K562 (cell line): ENCODE measurements at regions not wholly inside any gene's neighbourhood (a gene's known extent, or its start where the extent isn't known, plus 50 kb on each side); places are given as distances from the start of the nearest gene placed in this dataset.

Source experiments
- BRCA1 ChIP-seq, 2 experiments: fragments of 450-650 bp in 1 of 2; sonication (generic) in 1 of 2; formaldehyde crosslinking in 1 of 2; IDR thresholded peaks; 2 replicates each; pipeline versions ENCODE4 v1.5.0 to v1.6.1; 2017 to 2020; ENCODE audit warnings: mild to moderate bottlenecking in 1 of 2, missing genetic modification reagents in 1 of 2
- MBD2 ChIP-seq: sonication (generic); IDR thresholded peaks from 2 replicates; pipeline ENCODE4 v1.6.1; 2016; ENCODE audit warnings: low read depth, borderline replicate concordance
- NELFE ChIP-seq: IDR thresholded peaks from 2 replicates; pipeline ENCODE4 v1.6.1; 2011; ENCODE audit warnings: mild to moderate bottlenecking; ENCODE audit not compliant: insufficient read depth, insufficient read length
- NFIC ChIP-seq: fragments of 450-650 bp; IDR thresholded peaks from 2 replicates; pipeline ENCODE4 v1.6.1; 2017; ENCODE audit warnings: mild to moderate bottlenecking, inconsistent platforms
- NR2F6 ChIP-seq: fragments of 450-650 bp; formaldehyde crosslinking; IDR thresholded peaks from 2 replicates; pipeline ENCODE4 v1.4.0; 2020; ENCODE audit warnings: mild to moderate bottlenecking
- SETDB1 ChIP-seq: IDR thresholded peaks from one replicate; pipeline ENCODE4 v1.6.1; 2012; ENCODE audit warnings: low read length, control low read depth, inconsistent platforms
- SPI1 ChIP-seq: IDR thresholded peaks from 2 replicates; pipeline ENCODE4 v1.6.1; 2011; ENCODE audit warnings: low read depth, low read length, control low read depth, borderline replicate concordance
- TAF1 ChIP-seq: IDR thresholded peaks from 2 replicates; pipeline ENCODE4 v1.6.1; 2011; ENCODE audit warnings: mild to moderate bottlenecking, low read length, moderate library complexity; ENCODE audit not compliant: insufficient read depth, control insufficient read depth, severe bottlenecking; ENCODE audit errors: extremely low read depth
- TFAP4 ChIP-seq: sonication (generic); formaldehyde crosslinking; IDR thresholded peaks from 2 replicates; pipeline ENCODE4 v1.8.0; 2022; ENCODE audit warnings: missing genetic modification reagents, mild to moderate bottlenecking, moderate library complexity, borderline replicate concordance
- U2AF2 ChIP-seq: fragments of 200-400 bp; formaldehyde crosslinking; optimal IDR thresholded peaks from 2 replicates; pipeline ENCODE3; 2017; ENCODE audit warnings: low read depth, mild to moderate bottlenecking, low read length
- ZNF165 ChIP-seq: fragments of 250-450 bp; sonication (Bioruptor Pico); IDR thresholded peaks from 2 replicates; pipeline ENCODE4 v1.4.0; 2020; ENCODE audit warnings: borderline replicate concordance
- TF ChIP-seq, protein P1 (sequence below): fragments of 450-650 bp; IDR thresholded peaks from 2 replicates; pipeline ENCODE4 v1.6.1; 2016; ENCODE audit warnings: low read depth, mild to moderate bottlenecking, moderate library complexity
- TF ChIP-seq, protein P2 (sequence below): IDR thresholded peaks from 2 replicates; pipeline ENCODE4 v1.6.1; 2014; ENCODE audit warnings: antibody characterized with exemption
- TF ChIP-seq, protein P3 (sequence below), 2 experiments: fragments of 450-650 bp; formaldehyde crosslinking in 1 of 2; IDR thresholded peaks; 2 replicates each; pipeline versions ENCODE4 v1.4.0 to v1.6.1; 2014 to 2020; ENCODE audit warnings: mild to moderate bottlenecking in 2 of 2, borderline replicate concordance in 1 of 2, low read depth in 1 of 2
- TF ChIP-seq, protein P4 (sequence below), 2 experiments: IDR thresholded peaks; 2 replicates each; pipeline ENCODE4 v1.6.1; 2011; ENCODE audit warnings: borderline replicate concordance in 1 of 2, control low read depth in 1 of 2, low read depth in 1 of 2, low read length in 1 of 2, mild to moderate bottlenecking in 1 of 2, mixed read lengths in 1 of 2, moderate library complexity in 1 of 2; ENCODE audit not compliant: insufficient read depth in 1 of 2, insufficient read length in 1 of 2, poor library complexity in 1 of 2, severe bottlenecking in 1 of 2; ENCODE audit errors: extremely low read depth in 1 of 2

DNA sequence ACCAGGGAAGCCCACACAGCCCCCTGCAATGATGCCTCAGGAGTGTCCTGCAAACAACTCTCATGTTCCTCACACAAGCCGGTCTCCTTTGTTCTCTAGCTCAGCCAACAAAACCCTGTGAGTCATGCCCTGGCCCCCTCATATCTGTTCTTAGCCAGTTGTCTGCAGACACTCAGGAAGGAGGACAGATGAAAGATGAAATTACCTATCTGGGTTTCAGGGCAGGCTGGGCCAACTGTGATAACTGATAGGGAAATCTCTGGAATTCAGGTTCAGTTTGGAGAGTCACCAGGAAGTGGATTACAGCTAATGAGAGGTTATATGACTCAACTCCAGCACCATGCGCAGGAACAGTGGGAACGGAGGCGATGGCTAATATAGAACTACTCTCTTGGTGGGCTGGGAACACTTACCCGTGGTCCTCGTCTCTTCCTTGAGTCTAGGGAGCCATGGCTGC is 352.0 kb upstream of the ADAMTS9 start (continued):
- no peak for TF ChIP-seq ZNF165 (CRISPR knock-in tag)
- no peak for TF ChIP-seq NR2F6 (CRISPR knock-in tag)
- TF ChIP-seq SPI1: 0 out of 2 replicates have a peak, but pooled peaks have one; percentile 45
- no peak for TF ChIP-seq BRCA1 (IDR thresholded peaks at IDR 0.05)
- TF ChIP-seq BRCA1 (CRISPR knock-in tag; IDR thresholded peaks at IDR 0.05): no peak
- no peak for TF ChIP-seq NELFE
- TF ChIP-seq, protein P1, sequence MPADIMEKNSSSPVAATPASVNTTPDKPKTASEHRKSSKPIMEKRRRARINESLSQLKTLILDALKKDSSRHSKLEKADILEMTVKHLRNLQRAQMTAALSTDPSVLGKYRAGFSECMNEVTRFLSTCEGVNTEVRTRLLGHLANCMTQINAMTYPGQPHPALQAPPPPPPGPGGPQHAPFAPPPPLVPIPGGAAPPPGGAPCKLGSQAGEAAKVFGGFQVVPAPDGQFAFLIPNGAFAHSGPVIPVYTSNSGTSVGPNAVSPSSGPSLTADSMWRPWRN: peak; percentile 82
- TF ChIP-seq, protein P2, sequence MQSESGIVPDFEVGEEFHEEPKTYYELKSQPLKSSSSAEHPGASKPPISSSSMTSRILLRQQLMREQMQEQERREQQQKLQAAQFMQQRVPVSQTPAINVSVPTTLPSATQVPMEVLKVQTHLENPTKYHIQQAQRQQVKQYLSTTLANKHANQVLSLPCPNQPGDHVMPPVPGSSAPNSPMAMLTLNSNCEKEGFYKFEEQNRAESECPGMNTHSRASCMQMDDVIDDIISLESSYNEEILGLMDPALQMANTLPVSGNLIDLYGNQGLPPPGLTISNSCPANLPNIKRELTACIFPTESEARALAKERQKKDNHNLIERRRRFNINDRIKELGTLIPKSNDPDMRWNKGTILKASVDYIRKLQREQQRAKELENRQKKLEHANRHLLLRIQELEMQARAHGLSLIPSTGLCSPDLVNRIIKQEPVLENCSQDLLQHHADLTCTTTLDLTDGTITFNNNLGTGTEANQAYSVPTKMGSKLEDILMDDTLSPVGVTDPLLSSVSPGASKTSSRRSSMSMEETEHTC: peak; percentile 35; the same call in 1 of the 2 replicates
- TF ChIP-seq, protein P3, sequence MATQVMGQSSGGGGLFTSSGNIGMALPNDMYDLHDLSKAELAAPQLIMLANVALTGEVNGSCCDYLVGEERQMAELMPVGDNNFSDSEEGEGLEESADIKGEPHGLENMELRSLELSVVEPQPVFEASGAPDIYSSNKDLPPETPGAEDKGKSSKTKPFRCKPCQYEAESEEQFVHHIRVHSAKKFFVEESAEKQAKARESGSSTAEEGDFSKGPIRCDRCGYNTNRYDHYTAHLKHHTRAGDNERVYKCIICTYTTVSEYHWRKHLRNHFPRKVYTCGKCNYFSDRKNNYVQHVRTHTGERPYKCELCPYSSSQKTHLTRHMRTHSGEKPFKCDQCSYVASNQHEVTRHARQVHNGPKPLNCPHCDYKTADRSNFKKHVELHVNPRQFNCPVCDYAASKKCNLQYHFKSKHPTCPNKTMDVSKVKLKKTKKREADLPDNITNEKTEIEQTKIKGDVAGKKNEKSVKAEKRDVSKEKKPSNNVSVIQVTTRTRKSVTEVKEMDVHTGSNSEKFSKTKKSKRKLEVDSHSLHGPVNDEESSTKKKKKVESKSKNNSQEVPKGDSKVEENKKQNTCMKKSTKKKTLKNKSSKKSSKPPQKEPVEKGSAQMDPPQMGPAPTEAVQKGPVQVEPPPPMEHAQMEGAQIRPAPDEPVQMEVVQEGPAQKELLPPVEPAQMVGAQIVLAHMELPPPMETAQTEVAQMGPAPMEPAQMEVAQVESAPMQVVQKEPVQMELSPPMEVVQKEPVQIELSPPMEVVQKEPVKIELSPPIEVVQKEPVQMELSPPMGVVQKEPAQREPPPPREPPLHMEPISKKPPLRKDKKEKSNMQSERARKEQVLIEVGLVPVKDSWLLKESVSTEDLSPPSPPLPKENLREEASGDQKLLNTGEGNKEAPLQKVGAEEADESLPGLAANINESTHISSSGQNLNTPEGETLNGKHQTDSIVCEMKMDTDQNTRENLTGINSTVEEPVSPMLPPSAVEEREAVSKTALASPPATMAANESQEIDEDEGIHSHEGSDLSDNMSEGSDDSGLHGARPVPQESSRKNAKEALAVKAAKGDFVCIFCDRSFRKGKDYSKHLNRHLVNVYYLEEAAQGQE (IDR thresholded peaks at IDR 0.05; ENCODE audit: borderline replicate concordance): peak; percentile 36; the same call in 1 of the 2 replicates
- TF ChIP-seq, protein P3 (CRISPR knock-in tag; IDR thresholded peaks at IDR 0.05; ENCODE audit: low read depth): no peak
- TF ChIP-seq MBD2: peak; percentile 90
- TF ChIP-seq NFIC: peak; percentile 96
- TF ChIP-seq U2AF2: no peak
- no peak for TF ChIP-seq SETDB1
- TF ChIP-seq TAF1: peak; percentile 66
- TF ChIP-seq, protein P4, sequence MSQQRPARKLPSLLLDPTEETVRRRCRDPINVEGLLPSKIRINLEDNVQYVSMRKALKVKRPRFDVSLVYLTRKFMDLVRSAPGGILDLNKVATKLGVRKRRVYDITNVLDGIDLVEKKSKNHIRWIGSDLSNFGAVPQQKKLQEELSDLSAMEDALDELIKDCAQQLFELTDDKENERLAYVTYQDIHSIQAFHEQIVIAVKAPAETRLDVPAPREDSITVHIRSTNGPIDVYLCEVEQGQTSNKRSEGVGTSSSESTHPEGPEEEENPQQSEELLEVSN (IDR thresholded peaks at IDR 0.05; ENCODE audit: borderline replicate concordance in 1 of 2, extremely low read depth in 1 of 2, insufficient read depth in 1 of 2, insufficient read length in 1 of 2, low read depth in 1 of 2, low read length in 1 of 2, poor library complexity in 1 of 2, severe bottlenecking in 1 of 2): peak in 1 of 2 experiments; percentile 61
- peak; percentile 61 for TF ChIP-seq TFAP4 (CRISPR knock-in tag)
